C4-2B (cell line): ENCODE measurements at regions not wholly inside any gene's neighbourhood (a gene's known extent, or its start where the extent isn't known, plus 50 kb on each side); places are given as distances from the start of the nearest gene placed in this dataset.

Experiments used
- H3K27ac ChIP-seq: fragments of 450-650 bp; 2 replicates; pipeline ENCODE4 v1.5.1; 2017
- CTCF ChIP-seq: fragments of 450-650 bp; conservative IDR thresholded peaks from 2 replicates; pipeline ENCODE4 v1.5.1; 2017; ENCODE audit warnings: mild to moderate bottlenecking
- ZFX ChIP-seq: fragments of 450-650 bp; IDR thresholded peaks from 2 replicates; pipeline ENCODE4 v1.6.1; 2017

GRCh38 chr11:116454020-116454645 is 318.7 kb downstream of the BUD13 start:
- no peak for TF ChIP-seq ZFX
- TF ChIP-seq CTCF: peak; percentile 80
- no peak overlapping the region for H3K27ac ChIP-seq

GRCh38 chr11:116452461-116452860 is 320.3 kb downstream of the BUD13 start:
- TF ChIP-seq CTCF: no peak
- no peak; the same call in 1 of the 2 replicates for TF ChIP-seq ZFX

GRCh38 chr11:116449522-116449921 is 323.3 kb downstream of the BUD13 start:
- H3K27ac ChIP-seq: no peak overlapping the region
- TF ChIP-seq CTCF: no peak
- no peak for TF ChIP-seq ZFX

More at GRCh38 chr11:116452461-116452860, 320.3 kb downstream of the BUD13 start:
- no peak overlapping the region for H3K27ac ChIP-seq

GRCh38 chr11:116446048-116446941 is 326.5 kb downstream of the BUD13 start:
- no peak overlapping the region for H3K27ac ChIP-seq

GRCh38 chr11:116445108-116446047 is 327.4 kb downstream of the BUD13 start:
- TF ChIP-seq CTCF: no peak
- TF ChIP-seq ZFX: no peak
- H3K27ac ChIP-seq: no peak overlapping the region

More at GRCh38 chr11:116446048-116446941, 326.5 kb downstream of the BUD13 start:
- no peak for TF ChIP-seq ZFX
- TF ChIP-seq CTCF: no peak

GRCh38 chr11:116442238-116442752 is 330.5 kb downstream of the BUD13 start:
- TF ChIP-seq CTCF (no peak), ZFX (no peak)
- no peak overlapping the region for H3K27ac ChIP-seq
